GM12878 (cell line): ENCODE measurements at regions not wholly inside any gene's neighbourhood (a gene's known extent, or its start where the extent isn't known, plus 50 kb on each side); places are given as distances from the start of the nearest gene placed in this dataset.

Experiments used
- ATF7 ChIP-seq: fragments of 450-650 bp; IDR thresholded peaks from 2 replicates; pipeline ENCODE4 v1.6.1; 2016; ENCODE audit warnings: low read depth, mild to moderate bottlenecking
- EZH2 ChIP-seq: IDR thresholded peaks from 2 replicates; pipeline ENCODE4 v1.6.1; 2012; ENCODE audit warnings: low read depth, mild to moderate bottlenecking, control low read depth, inconsistent platforms, low read length, borderline replicate concordance; ENCODE audit not compliant: control insufficient read depth
- POLR2A ChIP-seq: IDR thresholded peaks from 2 replicates; pipeline ENCODE4 v1.6.1; 2011; ENCODE audit warnings: low read depth, mild to moderate bottlenecking, low read length
- POLR2AphosphoS5 ChIP-seq: IDR thresholded peaks from 2 replicates; pipeline ENCODE4 v1.6.1; 2011; ENCODE audit warnings: mild to moderate bottlenecking, low read length, inconsistent platforms
- SIX5 ChIP-seq: IDR thresholded peaks from 2 replicates; pipeline ENCODE4 v1.6.1; 2011; ENCODE audit warnings: mild to moderate bottlenecking, low read depth, low read length, moderate library complexity; ENCODE audit not compliant: severe bottlenecking
- ZNF274 ChIP-seq: IDR thresholded peaks from one replicate; pipeline ENCODE4 v1.8.0; 2011; ENCODE audit not compliant: insufficient read length, insufficient read depth
- TF ChIP-seq, protein P1 (sequence below), 3 experiments: IDR thresholded peaks in 2 of 3; conservative IDR thresholded peaks in 1 of 3; 2 replicates each; pipeline ENCODE4 v1.5.1; 2011; ENCODE audit warnings: low read depth in 3 of 3, low read length in 3 of 3, mild to moderate bottlenecking in 3 of 3, control low read depth in 2 of 3, moderate library complexity in 2 of 3, inconsistent platforms in 1 of 3, mixed read lengths in 1 of 3; ENCODE audit not compliant: control insufficient read depth in 2 of 3, insufficient read depth in 1 of 3; ENCODE audit errors: extremely low read depth in 1 of 3
- TF ChIP-seq, protein P2 (sequence below): fragments of 450-650 bp; IDR thresholded peaks from 2 replicates; pipeline ENCODE4 v1.6.1; 2017; ENCODE audit warnings: mild to moderate bottlenecking, moderate library complexity
- TF ChIP-seq, protein P3 (sequence below): IDR thresholded peaks from 2 replicates; pipeline ENCODE4 v1.6.1; 2012; ENCODE audit warnings: low read depth, low read length, improper control_type of control experiment
- TF ChIP-seq, protein P4 (sequence below): IDR thresholded peaks from 2 replicates; pipeline ENCODE4 v1.6.1; 2012; ENCODE audit warnings: low read depth, low read length, improper control_type of control experiment
- TF ChIP-seq, protein P5 (sequence below): IDR thresholded peaks from 2 replicates; pipeline ENCODE4 v1.6.1; 2012; ENCODE audit warnings: mild to moderate bottlenecking, low read depth, low read length

DNA sequence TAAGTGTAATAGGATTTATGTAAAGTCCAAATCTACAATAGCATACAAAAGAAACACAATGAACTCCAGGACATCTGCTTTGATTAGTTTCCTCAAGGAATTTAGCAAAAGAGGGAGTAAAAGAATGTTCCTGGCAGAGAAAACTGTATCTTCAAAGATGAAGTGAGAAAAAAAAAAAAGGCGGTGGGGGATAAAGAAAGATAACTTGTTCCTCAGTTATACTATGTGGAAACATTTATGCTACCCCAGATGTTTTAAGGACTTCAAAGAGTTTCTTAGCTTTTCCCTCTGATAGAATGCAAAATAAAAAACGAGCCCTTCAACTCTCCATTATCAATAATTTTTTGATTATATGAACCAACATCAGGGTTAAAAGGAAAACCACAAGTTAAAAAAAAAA lies 908.9 kb upstream of the ADGRL2 start:
- TF ChIP-seq ZNF274 (no peak), EZH2 (no peak), POLR2AphosphoS5 (no peak), POLR2A (no peak), SIX5 (no peak), ATF7 (no peak)
- TF ChIP-seq, protein P1, sequence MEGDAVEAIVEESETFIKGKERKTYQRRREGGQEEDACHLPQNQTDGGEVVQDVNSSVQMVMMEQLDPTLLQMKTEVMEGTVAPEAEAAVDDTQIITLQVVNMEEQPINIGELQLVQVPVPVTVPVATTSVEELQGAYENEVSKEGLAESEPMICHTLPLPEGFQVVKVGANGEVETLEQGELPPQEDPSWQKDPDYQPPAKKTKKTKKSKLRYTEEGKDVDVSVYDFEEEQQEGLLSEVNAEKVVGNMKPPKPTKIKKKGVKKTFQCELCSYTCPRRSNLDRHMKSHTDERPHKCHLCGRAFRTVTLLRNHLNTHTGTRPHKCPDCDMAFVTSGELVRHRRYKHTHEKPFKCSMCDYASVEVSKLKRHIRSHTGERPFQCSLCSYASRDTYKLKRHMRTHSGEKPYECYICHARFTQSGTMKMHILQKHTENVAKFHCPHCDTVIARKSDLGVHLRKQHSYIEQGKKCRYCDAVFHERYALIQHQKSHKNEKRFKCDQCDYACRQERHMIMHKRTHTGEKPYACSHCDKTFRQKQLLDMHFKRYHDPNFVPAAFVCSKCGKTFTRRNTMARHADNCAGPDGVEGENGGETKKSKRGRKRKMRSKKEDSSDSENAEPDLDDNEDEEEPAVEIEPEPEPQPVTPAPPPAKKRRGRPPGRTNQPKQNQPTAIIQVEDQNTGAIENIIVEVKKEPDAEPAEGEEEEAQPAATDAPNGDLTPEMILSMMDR (IDR thresholded peaks at IDR 0.05 in 2 of 3, conservative IDR thresholded peaks at IDR 0.05 in 1 of 3; ENCODE audit: control insufficient read depth in 2 of 3, extremely low read depth in 1 of 3, insufficient read depth in 1 of 3, low read depth in 3 of 3, low read length in 3 of 3), result no peak
- TF ChIP-seq, protein P2, sequence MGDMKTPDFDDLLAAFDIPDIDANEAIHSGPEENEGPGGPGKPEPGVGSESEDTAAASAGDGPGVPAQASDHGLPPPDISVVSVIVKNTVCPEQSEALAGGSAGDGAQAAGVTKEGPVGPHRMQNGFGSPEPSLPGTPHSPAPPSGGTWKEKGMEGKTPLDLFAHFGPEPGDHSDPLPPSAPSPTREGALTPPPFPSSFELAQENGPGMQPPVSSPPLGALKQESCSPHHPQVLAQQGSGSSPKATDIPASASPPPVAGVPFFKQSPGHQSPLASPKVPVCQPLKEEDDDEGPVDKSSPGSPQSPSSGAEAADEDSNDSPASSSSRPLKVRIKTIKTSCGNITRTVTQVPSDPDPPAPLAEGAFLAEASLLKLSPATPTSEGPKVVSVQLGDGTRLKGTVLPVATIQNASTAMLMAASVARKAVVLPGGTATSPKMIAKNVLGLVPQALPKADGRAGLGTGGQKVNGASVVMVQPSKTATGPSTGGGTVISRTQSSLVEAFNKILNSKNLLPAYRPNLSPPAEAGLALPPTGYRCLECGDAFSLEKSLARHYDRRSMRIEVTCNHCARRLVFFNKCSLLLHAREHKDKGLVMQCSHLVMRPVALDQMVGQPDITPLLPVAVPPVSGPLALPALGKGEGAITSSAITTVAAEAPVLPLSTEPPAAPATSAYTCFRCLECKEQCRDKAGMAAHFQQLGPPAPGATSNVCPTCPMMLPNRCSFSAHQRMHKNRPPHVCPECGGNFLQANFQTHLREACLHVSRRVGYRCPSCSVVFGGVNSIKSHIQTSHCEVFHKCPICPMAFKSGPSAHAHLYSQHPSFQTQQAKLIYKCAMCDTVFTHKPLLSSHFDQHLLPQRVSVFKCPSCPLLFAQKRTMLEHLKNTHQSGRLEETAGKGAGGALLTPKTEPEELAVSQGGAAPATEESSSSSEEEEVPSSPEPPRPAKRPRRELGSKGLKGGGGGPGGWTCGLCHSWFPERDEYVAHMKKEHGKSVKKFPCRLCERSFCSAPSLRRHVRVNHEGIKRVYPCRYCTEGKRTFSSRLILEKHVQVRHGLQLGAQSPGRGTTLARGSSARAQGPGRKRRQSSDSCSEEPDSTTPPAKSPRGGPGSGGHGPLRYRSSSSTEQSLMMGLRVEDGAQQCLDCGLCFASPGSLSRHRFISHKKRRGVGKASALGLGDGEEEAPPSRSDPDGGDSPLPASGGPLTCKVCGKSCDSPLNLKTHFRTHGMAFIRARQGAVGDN, result no peak
- TF ChIP-seq, protein P3, sequence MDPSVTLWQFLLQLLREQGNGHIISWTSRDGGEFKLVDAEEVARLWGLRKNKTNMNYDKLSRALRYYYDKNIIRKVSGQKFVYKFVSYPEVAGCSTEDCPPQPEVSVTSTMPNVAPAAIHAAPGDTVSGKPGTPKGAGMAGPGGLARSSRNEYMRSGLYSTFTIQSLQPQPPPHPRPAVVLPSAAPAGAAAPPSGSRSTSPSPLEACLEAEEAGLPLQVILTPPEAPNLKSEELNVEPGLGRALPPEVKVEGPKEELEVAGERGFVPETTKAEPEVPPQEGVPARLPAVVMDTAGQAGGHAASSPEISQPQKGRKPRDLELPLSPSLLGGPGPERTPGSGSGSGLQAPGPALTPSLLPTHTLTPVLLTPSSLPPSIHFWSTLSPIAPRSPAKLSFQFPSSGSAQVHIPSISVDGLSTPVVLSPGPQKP, result no peak
- TF ChIP-seq, protein P4, sequence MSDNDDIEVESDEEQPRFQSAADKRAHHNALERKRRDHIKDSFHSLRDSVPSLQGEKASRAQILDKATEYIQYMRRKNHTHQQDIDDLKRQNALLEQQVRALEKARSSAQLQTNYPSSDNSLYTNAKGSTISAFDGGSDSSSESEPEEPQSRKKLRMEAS, result no peak
- TF ChIP-seq, protein P5, sequence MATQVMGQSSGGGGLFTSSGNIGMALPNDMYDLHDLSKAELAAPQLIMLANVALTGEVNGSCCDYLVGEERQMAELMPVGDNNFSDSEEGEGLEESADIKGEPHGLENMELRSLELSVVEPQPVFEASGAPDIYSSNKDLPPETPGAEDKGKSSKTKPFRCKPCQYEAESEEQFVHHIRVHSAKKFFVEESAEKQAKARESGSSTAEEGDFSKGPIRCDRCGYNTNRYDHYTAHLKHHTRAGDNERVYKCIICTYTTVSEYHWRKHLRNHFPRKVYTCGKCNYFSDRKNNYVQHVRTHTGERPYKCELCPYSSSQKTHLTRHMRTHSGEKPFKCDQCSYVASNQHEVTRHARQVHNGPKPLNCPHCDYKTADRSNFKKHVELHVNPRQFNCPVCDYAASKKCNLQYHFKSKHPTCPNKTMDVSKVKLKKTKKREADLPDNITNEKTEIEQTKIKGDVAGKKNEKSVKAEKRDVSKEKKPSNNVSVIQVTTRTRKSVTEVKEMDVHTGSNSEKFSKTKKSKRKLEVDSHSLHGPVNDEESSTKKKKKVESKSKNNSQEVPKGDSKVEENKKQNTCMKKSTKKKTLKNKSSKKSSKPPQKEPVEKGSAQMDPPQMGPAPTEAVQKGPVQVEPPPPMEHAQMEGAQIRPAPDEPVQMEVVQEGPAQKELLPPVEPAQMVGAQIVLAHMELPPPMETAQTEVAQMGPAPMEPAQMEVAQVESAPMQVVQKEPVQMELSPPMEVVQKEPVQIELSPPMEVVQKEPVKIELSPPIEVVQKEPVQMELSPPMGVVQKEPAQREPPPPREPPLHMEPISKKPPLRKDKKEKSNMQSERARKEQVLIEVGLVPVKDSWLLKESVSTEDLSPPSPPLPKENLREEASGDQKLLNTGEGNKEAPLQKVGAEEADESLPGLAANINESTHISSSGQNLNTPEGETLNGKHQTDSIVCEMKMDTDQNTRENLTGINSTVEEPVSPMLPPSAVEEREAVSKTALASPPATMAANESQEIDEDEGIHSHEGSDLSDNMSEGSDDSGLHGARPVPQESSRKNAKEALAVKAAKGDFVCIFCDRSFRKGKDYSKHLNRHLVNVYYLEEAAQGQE, result no peak
